HEK293T (cell line): ENCODE measurements at regions not wholly inside any gene's neighbourhood (a gene's known extent, or its start where the extent isn't known, plus 50 kb on each side); places are given as distances from the start of the nearest gene placed in this dataset.

Experiments used
- ARNT ChIP-seq: fragments of 450-650 bp; IDR thresholded peaks from 2 replicates; pipeline ENCODE4 v1.6.1; 2017; ENCODE audit warnings: mild to moderate bottlenecking
- BHLHE40 ChIP-seq: fragments of 450-650 bp; IDR thresholded peaks from 2 replicates; pipeline ENCODE4 v1.6.1; 2016; ENCODE audit warnings: mild to moderate bottlenecking, moderate library complexity, borderline replicate concordance
- ELF4 ChIP-seq: fragments of 450-650 bp; IDR thresholded peaks from 2 replicates; pipeline ENCODE4 v1.6.1; 2017; ENCODE audit warnings: antibody characterized with exemption
- FOXA1 ChIP-seq: fragments of 450-650 bp; IDR thresholded peaks from 2 replicates; pipeline ENCODE4 v1.6.1; 2016; ENCODE audit warnings: mild to moderate bottlenecking
- L3MBTL2 ChIP-seq: fragments of 450-650 bp; conservative IDR thresholded peaks from 2 replicates; pipeline ENCODE4 v1.6.1; 2016; ENCODE audit warnings: mild to moderate bottlenecking
- SUZ12 ChIP-seq: fragments of 450-650 bp; IDR thresholded peaks from 2 replicates; pipeline ENCODE4 v1.6.1; 2016; ENCODE audit warnings: mild to moderate bottlenecking
- ZNF384 ChIP-seq: fragments of 450-650 bp; IDR thresholded peaks from 2 replicates; pipeline ENCODE4 v1.6.1; 2016

GRCh38 chr5:29982457-29982856 lies 1211.0 kb upstream of the CDH6 start:
- TF ChIP-seq L3MBTL2 (no peak), ELF4 (no peak), BHLHE40 (no peak), SUZ12 (no peak), FOXA1 (no peak), ARNT (no peak), ZNF384 (no peak)
